Heart left ventricle (tissue), 16 donors: ENCODE measurements at regions not wholly inside any gene's neighbourhood (a gene's known extent, or its start where the extent isn't known, plus 50 kb on each side); places are given as distances from the start of the nearest gene placed in this dataset.

Experiments used
- ATAC-seq, 4 donors: fragments of 200-7000 bp; cut with Tn5 transposase; one replicate each; pipeline ENCODE4 v1.9.1; 2020 to 2022; ENCODE audit warnings: moderate library complexity in 4 of 4, mild to moderate bottlenecking in 3 of 4, moderate number of reproducible peaks in 1 of 4
- DNase-seq, 5 donors: peaks; one replicate each; pipeline ENCODE4 v3.0.0-alpha.2; 2020
- H3K27ac ChIP-seq, 12 donors: fragments of 200-600 bp; sonication (generic) in 4 of 12; one replicate each; pipeline versions ENCODE4 v1.5.0 to v1.8.0; 2016 to 2022; ENCODE audit warnings: mild to moderate bottlenecking in 2 of 12
- H3K27me3 ChIP-seq, 9 donors: fragments of 200-600 bp; sonication (generic) in 2 of 9; one replicate each; pipeline versions ENCODE4 v1.5.1 to v1.8.0; 2016 to 2022; ENCODE audit warnings: mild to moderate bottlenecking in 3 of 9
- H3K36me3 ChIP-seq, 9 donors: fragments of 200-600 bp; sonication (generic) in 2 of 9; one replicate each; pipeline versions ENCODE4 v1.5.0 to v1.8.0; 2018 to 2022; ENCODE audit warnings: mild to moderate bottlenecking in 2 of 9
- H3K4me1 ChIP-seq, 12 donors: fragments of 200-600 bp; sonication (generic) in 4 of 12; one replicate each; pipeline versions ENCODE4 v1.5.0 to v1.8.0; 2016 to 2022; ENCODE audit warnings: mild to moderate bottlenecking in 3 of 12
- H3K4me3 ChIP-seq, 12 donors: fragments of 200-600 bp; sonication (generic) in 4 of 12; one replicate each; pipeline versions ENCODE4 v1.5.0 to v1.8.0; 2017 to 2022; ENCODE audit warnings: mild to moderate bottlenecking in 9 of 12, moderate library complexity in 4 of 12
- H3K9me3 ChIP-seq, 12 donors: fragments of 200-600 bp; sonication (generic) in 4 of 12; one replicate each; pipeline versions ENCODE4 v1.5.0 to v1.8.0; 2016 to 2022; ENCODE audit warnings: mild to moderate bottlenecking in 1 of 12
- CTCF ChIP-seq, 12 donors: fragments of 200-600 bp; sonication (generic) in 4 of 12; IDR thresholded peaks; one replicate each; pipeline versions ENCODE4 v1.5.0 to v1.8.0; 2018 to 2022; ENCODE audit warnings: antibody characterized with exemption in 12 of 12, mild to moderate bottlenecking in 5 of 12
- POLR2A ChIP-seq, 2 donors: fragments of 450-650 bp; IDR thresholded peaks; one replicate each; pipeline ENCODE4 v1.6.1; 2017; ENCODE audit warnings: antibody characterized with exemption in 2 of 2, mild to moderate bottlenecking in 2 of 2, moderate library complexity in 2 of 2
- WGBS, 4 donors: extraction: QIAGEN DNeasy Blood & Tissue Kit in 2 of 4; methylation state at CpG; one replicate each; pipeline versions ENCODE4 v1.1.5 to v1.1.7; 2013 to 2018; 5-methylcytosine and 5-hydroxymethylcytosine counted together
- intact Hi-C, 10 donors: fragments of 100-400 bp; cut with DNase I; formaldehyde crosslinking; loops; one replicate each; pipeline versions ENCODE4 v1.11.1 to v1.14.2; 2022
- donor health status: ischemic (EF 13 %, LVEDD 7.1; RV severe dilation, severe dysfunction).
- donor health status: healthy with polysubstance abuse.
- donor health status: DM: no; HTN: yes; CAD: no.
- donor health status: DM: no; HTN: no; CAD: no.
- donor health status: ischemic (EF 25% LVEDD 6.9; RV normal size, moderate dysfunction).
- donor health status: ischemic (EF 25% LVEDD 5.7; RV mildly dilated, moderate dysfunction).
- donor health status: healthy.
- donor health status: DM: yes; HTN: yes; CAD: no.
- donor health status: ischemic (EF 35%, LVEDD 5.7; RV mildly dilated, moderate dysfunction).
- donor health status: nonischemic (EF 11% LVEDD 7.7; RV severe dilation, severe dysfunction).
- donor health status: DM: yes; HTN: yes; CAD: no.
- donor health status: PGD.
- donor health status: ischemic (EF 29% LVEDD 5.4; RV normal size, mild dysfunction).
- donor health status: nonischemic (EF 23%, LVEDD 6.1; RV moderate dilation, normal function).

- Histone ChIP-seq H3K36me3 (no peaks in the 10 kb centered on the region), H3K4me3 (no peak overlapping the region), H3K9me3 (no peaks in the 10 kb centered on the region), H3K4me1 (no peaks in the 10 kb centered on the region), H3K27ac (no peak overlapping the region), H3K27me3 (no peaks in the 10 kb centered on the region)
- WGBS, 4 donors: 48 to 66% (median 57%) methylated on average over 1 of the region's 1 CpG
- ATAC-seq: no peak
- no peak for TF ChIP-seq CTCF (IDR thresholded peaks at IDR 0.05)
- no peak for TF ChIP-seq POLR2A (IDR thresholded peaks at IDR 0.05)
- DNase-seq: no peak
- intact Hi-C loops: no loop called here
Measured at GRCh38 chr13:83485101-83485500, 397.2 kb downstream of the SLITRK1 start.

- intact Hi-C loops: no loop called here
- TF ChIP-seq CTCF (IDR thresholded peaks at IDR 0.05) (no peak), POLR2A (IDR thresholded peaks at IDR 0.05) (no peak)
- Histone ChIP-seq H3K27me3 (no peaks in the 10 kb centered on the region), H3K36me3 (no peaks in the 10 kb centered on the region), H3K27ac (no peak overlapping the region), H3K4me3 (no peak overlapping the region), H3K4me1 (no peaks in the 10 kb centered on the region), H3K9me3 (peaks cover 0 to 23% (median 0%) of the 10 kb centered on the region in 12 donors)
- DNase-seq (no peak), ATAC-seq (no peak)
- 50 to 62% (median 54%) methylated on average over 1 of the region's 1 CpG for WGBS, 4 donors
Measured at GRCh38 chr13:83471011-83471410, 411.3 kb downstream of the SLITRK1 start.

GRCh38 chr13:83470133-83470797 is 412.0 kb downstream of the SLITRK1 start:
- Histone ChIP-seq H3K4me1 (no peaks in the 10 kb centered on the region), H3K27ac (no peak overlapping the region), H3K36me3 (no peaks in the 10 kb centered on the region), H3K9me3 (peaks cover 0 to 19% (median 0%) of the 10 kb centered on the region in 12 donors), H3K27me3 (no peaks in the 10 kb centered on the region), H3K4me3 (no peak overlapping the region)
- no peak for TF ChIP-seq POLR2A (IDR thresholded peaks at IDR 0.05)
- TF ChIP-seq CTCF (IDR thresholded peaks at IDR 0.05): no peak
- intact Hi-C loops: no loop called here
- ATAC-seq: no peak
- no peak for DNase-seq
- 57 to 68% (median 66%) methylated on average over 4 of the region's 4 CpGs for WGBS, 4 donors

GRCh38 chr13:83453723-83454122 is 428.6 kb downstream of the SLITRK1 start:
- no peak for ATAC-seq
- H3K4me3 ChIP-seq: no peak overlapping the region
- no peaks in the 10 kb centered on the region for H3K27me3 ChIP-seq
- 90 to 97% (median 93%) methylated on average over 11 of the region's 11 CpGs for WGBS, 4 donors
- H3K36me3 ChIP-seq: no peaks in the 10 kb centered on the region
- DNase-seq: no peak
- H3K27ac ChIP-seq: no peak overlapping the region
- TF ChIP-seq POLR2A (IDR thresholded peaks at IDR 0.05) (no peak), CTCF (IDR thresholded peaks at IDR 0.05) (no peak)
- H3K9me3 ChIP-seq: peaks cover 0 to 11% (median 0%) of the 10 kb centered on the region in 12 donors
- intact Hi-C loops: no loop called here
- no peaks in the 10 kb centered on the region for H3K4me1 ChIP-seq
